ENCODE measurements at regions not wholly inside any gene's neighbourhood (a gene's known extent, or its start where the extent isn't known, plus 50 kb on each side); places are given as distances from the start of the nearest gene placed in this dataset.
"Not testable (repeated sequence)": the region's sequence is repeated elsewhere in the genome, so short reads cannot be mapped to it uniquely, and the experiment has no call there.

DNA sequence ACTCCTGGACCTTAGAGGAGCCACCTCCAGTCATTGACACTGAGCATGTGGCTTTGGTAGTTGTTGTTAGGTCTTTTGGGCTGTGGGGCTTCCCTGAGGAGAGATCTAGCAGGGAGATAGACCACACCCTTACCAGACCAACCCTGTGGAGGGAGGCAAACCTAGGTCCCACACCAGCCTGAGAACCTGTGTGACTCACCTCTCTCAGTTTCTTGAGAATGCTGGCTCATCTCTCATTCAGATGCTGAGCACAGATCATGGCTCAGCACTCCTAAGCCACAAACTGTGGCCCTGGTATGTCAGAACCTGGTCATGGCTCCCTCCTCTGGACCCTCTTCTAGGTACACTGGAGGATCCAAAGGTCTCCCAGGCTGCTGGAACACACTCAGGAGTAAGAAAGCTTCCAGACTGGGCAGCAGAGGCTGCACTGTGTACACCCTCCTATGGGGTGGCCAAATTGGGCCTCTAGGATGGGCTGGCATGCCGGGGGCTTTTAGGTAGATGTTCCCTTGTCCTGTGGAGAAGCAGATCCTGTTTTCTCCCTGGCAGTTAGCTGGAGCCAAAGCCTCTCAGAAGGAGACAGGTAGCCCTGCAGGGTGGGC, 1294.5 kb downstream of the KHDRBS2 start:
- DNase-seq = no peak

DNA sequence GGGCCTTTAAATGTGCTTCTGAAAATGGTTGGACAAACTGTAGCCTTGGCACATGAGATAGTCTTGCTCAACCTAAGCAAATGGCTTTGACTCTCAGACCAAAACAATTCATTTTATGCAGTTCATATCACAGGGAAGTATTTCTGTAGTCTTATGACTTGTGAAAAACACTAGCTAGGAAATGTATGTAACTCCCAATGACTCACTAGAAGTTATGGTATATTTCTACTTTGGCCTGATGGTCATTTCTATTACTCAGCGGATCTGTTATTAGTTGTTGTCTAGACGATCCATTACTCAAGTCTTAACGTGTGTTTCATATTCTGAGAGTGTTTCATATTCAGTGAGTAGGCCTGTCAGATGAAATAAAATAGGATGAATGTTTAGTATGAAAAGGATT, 1333.5 kb downstream of the KHDRBS2 start:
- DNase-seq = no peak

DNA sequence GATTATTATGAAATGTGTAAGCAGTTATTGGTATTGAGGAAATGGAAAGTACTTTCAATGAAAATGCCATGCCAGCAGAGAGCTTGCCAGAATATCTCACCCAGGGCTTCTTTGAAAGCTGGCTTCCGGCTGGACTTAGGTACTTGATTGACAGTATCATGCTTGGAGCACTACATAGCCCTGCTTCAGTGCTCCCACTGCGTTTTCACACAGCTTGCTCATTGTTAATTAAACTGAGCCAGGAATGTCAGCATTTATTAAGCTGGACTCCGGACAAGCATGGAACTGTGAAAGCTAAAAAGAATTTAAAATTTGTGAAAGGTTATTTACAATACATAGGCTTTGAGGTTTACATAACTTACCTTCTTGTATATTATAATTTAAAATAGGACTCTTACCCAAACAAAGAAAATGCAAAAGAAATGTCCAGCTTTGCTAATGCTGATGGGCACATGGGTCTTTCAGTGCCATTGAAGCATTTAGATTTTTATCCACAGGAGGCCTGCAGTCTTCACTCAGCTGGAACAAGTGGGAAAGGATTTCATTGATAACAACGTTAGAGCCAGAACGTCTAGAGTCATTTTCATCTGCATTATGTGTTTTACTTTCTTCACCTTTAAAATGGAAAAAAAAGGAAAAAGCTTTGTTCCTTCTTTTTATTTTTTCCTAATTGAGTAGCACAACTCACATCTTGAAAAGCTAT, 1335.7 kb downstream of the KHDRBS2 start:
- not testable (repeated sequence) for DNase-seq

DNA sequence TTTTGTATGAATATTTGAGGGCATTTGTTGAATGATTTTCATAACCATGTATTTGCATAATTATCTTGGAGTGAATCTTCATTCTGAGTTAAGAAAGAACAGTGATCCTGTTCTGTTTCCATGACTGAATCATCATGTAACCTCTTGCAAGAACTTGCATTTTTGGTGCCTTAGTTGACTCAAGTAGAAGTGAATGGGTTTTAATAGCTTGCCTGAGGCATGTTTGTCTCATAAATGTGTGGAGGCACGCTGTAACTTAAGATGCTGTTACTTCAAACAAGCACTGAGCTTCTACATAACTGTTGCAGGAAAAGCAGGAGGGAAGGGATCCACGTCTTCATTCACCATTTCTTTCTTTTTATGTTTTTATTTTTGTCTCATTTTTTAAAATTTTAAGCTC, 1338.6 kb downstream of the KHDRBS2 start:
- peak; percentile 29 for DNase-seq

DNA sequence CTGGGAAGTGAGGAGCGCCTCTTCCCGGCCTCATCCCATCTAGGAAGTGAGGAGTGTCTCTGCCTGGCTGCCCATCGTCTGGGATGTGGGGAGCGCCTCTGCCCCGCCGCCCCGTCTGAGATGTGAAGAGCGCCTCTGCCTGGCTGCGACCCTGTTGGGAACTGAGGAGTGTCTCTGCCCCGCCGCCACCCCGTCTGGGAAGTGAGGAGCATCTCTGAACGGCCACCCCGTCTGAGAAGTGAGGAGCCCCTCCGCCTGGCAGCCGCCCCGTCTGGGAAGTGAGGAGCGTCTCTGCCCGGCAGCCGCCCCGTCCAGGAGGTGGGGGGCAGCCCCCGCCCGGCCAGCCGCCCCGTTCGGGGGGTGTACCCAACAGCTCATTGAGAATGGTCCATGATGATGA, 1341.2 kb downstream of the KHDRBS2 start:
- not testable (repeated sequence) for DNase-seq

DNA sequence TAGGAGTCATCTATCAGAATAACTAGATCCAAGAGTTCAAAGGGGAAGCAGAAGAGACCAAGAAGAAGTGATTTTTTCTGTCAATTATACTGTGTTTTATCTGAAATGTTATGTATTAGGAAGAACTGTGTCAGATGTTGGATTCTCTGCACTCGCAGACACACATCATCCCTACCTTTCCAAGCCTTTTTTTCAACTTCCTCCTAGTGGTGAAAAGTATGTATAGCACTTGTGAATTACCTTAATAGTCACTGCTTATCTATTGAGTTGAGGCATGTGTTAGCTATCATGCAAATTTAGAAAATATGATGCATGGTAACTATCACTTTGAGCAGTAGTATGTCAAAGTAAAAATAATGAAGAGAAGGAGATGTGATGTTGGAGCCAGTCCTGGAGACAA, 1350.1 kb downstream of the KHDRBS2 start:
- DNase-seq = not testable (repeated sequence)

DNA sequence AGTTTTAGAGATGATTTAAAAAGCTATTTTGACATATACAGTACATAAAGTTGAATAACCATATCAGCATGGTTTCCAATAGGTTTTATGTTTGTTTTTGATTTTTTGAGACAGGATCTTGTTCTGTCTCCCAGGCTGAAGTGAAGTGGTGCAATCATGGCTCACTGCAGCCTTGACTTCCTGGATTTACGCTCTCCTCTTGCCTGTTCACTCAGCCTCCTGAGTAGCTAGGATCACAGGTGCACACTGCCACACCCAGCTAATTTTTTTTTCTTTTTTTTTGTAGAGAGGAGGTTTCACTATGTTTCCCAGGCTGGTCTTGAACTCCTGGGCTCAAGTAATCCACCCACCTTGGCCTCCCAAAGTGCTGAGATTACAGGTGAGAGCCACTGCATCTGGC, 1366.4 kb downstream of the KHDRBS2 start:
- not testable (repeated sequence) for DNase-seq

DNA sequence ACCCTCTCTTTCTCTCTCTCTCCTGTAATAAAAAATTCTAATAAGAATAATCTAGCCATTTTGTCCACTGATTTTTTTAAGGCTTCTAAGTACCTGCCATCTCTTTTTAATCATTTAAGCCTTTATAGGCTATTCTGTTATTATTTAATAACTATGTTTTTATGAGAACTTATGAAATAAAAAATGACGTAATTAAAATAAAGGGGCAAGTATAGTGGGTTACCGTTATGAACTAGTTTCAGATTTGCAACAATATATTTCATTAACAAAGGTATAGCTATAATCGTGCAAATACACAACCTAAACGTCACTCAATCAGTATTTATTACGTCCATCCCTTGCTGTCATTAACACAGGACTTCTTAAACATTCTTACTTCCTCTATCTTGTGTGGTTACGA, 1382.2 kb downstream of the KHDRBS2 start:
- not testable (repeated sequence) for DNase-seq

DNA sequence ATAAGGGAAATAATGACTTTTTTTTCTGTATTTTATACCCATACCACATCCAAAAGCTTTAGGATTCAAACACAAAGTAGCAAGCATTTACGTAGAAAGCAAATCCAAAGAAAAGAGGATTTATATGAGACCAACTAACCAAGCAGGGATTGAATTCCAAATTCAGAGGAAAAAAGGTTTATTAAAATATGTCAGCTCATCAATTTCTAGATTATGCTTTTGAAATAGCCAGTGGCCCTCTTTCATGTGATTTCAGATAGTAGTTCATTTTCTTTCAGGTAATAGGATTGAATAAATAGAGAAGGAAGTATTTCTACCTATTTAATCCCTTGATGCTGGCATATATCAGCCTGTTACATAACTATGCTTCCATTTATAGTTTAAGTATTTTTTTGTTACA, 1392.7 kb downstream of the KHDRBS2 start:
- DNase-seq = not testable (repeated sequence)

DNA sequence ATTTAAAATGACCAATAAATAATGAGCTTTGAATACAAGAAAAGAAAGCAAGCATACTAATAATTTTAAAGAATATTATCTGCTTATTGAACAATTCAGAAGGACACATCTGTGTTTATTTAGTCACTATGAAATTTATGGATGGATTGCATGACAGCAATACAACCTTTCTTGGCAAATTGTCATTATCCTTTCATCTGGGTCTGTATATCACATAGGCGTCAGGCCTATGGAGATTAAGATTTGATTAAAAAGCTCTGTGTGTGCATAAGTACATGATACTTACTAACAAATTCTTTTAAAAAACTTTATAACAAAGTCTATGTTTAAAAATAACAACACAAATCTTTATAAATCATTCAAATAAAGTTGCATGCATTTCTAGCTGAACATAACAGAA, 1394.4 kb downstream of the KHDRBS2 start:
- no peak for DNase-seq

DNA sequence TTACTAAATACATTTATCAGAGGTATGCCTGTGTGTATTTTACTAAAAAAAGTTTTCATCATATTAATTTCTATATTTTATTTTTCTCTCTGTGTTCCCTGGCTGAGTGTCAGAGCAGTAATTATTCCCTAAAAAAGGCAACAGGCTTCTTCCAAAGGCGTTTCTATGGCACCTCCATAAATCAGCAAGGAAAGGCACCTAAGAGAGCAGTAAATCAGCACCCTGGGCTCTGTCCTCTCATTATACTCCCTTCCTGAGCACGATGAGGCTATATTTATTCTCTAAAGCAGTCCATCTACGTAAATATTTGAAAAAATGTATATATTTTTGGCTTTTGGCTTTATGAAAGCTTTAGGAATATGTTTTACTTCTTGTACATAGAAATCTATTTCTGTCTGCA, 1408.6 kb downstream of the KHDRBS2 start:
- not testable (repeated sequence) for DNase-seq

DNA sequence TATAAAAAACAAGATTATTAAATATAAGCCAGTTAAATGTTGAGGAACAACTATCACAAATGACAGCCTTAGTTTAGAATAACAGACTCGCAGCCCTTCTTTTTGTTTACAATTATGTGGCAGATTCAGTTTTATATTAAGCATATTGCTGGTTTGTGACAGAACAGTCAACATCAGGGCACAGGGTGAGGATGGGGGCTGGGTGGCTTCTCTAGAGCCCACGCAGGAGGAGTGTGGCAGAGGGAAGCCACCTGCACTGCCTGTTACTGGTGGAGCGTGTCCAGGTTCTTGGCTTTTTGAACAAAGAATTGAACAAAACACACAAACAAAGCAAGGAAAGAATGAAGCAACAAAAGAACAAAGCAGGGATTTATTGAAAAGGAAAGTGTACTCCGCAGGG, 1415.2 kb downstream of the KHDRBS2 start:
- not testable (repeated sequence) for DNase-seq

DNA sequence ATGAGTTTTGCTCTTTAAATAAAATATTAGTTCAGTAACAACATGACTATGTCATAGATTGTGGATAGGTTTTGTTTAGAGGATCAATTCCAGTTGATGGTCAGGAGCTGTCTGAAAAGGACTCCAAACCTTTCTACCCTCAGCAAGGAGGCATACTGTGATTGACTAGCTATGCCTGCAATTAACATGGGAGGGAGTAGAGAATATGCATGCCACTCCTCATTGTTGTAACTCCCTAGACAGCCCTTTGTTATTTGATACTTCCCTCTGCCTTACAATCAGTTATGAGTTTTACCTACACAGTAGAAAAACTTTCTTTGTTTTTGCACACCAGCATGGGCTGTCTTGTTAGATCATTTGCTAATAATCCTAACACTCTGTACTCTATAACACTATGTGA, 1418.5 kb downstream of the KHDRBS2 start:
- no peak for DNase-seq

DNA sequence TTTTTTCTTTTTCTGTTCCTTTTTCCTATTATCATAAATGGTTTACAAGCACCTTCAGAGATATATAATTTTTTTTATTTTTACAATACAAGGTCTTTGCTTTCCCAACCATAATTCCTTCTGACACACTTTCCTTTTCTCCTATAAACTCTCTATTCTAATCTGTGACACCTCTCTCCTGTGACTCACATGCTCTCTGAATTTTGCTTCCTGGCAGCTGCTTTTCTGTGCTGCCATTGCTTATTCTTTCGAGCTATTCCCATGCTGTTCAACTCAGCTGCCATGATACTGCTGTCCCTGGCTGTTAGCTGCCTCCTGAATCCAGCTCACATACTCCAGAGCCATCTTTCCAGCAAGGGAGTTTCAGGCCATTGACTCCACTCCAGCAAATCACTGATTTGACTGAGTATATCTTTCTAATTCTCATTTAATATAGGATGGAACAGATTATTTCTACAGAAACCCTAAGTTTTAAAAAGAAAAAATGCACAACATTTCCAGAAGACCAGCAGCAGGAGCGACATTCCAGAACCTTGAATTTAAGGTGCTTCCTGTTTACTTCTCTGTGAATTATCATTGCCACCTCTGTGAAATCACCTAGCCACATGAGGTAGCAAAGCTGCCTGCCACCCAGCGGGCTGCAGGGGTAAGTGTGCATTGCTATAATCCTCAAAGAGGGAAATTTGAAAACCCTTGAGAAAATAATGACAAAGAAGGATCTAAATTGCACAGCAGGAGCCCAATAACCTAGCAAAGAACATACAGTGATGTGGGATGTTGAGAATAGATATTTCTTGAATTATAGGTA, 1442.6 kb downstream of the KHDRBS2 start:
- DNase-seq = not testable (repeated sequence)

DNA sequence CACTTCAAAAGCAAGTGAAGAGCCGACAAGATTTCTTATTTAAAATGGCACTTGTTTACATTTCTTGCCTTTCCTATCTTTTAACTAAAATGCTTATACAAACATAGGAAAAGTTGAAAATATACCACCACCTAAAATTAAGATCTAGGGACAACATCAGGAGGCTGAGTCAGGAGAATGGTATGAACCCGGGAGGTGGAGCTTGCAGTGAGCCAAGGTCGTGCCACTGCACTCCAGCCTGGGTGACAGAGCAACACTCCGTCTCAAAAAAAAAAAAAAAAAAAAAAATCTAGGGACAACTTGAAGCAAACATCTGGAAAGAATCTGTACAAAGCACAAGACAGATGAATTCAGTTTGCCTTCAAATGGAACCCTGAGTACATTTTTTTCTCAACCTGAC, 1455.3 kb downstream of the KHDRBS2 start:
- DNase-seq = not testable (repeated sequence)

DNA sequence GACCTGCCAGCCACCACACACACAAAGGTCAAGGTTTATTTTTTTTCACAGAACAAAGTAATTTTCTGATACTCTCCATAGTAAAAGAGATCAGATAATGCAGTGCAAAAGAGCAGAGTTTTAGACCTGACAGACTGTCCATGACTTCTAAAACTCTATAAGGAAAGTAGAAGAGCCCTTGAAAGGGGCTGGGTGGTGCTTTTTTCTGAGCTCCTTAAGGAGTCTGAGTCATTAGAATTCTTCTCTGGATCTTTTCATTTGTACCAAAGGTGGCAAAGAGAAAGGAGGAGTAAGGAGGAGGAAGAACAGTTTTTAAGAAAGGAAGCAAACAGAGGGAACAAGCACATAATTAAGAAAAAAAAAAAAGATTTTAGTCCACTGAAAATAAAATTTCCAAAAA, 1463.4 kb downstream of the KHDRBS2 start:
- DNase-seq = not testable (repeated sequence)

DNA sequence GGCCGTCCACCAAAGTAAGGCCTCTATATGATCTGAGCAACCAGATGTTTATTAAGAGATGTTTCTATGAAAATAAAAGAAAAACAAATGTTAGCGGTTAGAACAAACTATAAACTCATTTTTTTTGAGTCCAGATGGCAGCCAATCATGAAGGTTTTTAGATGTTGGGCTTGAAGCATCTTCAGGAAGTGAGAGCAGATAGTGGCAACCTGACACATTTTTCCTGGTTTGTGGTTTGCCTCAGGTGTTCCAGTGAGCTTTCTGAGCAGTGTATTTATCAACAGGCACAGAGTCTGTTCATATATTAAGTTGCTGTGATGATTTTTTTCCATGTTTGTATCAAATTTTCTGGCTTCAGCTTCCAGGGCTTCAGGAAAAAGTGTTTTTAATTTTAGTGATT, 1468.0 kb downstream of the KHDRBS2 start:
- DNase-seq = not testable (repeated sequence)

DNA sequence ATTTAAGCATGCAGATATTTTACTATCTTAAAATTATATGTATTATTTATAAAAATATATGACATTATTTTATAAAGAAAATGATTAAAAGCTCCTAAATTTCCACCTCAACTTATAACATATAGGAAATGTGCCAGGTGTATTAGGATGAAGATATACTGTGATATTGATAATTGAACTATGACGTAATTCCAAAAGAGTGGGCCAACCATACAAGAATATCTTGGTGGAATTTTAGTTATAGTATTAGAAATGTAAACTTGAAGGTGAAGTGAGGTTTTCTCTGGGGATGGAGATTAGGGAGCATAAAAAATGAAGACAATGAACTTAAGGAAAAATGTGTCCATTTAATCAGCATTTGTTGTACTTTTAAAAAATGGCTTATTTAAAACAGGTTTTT, 1471.2 kb downstream of the KHDRBS2 start:
- DNase-seq = not testable (repeated sequence)

DNA sequence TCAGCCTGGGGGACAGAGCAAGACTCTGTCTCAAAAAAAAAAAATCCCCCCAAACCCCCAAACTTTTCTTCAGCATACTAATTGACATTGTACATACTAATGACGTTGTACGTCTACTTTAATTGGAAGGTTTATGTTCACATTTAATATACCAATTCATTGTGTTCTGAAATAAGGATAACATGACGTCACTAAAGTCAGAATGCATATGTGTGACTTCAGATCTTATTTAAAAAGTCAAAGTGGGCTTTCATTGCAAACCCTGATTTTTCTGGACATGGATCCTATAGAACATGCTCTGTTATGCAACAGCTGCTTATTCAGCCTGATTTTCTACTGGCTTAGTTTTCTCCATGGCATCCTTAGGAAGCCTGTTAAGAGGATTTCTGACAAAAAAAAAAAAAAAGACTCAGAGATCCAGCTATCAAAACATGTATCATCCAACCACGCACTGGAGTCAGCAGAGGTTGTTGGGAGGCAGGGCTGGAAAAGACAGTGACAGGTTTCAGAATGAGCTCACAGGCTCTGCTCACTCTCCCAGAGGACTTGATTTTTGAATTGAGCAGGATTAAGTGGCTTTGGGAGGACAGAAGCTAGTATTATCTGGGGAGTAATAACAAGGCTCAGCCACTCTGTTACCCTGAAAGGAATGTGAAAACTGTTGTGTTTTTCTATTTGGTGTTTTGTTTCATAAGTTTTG, 1472.0 kb downstream of the KHDRBS2 start:
- DNase-seq = peak; percentile 74

DNA sequence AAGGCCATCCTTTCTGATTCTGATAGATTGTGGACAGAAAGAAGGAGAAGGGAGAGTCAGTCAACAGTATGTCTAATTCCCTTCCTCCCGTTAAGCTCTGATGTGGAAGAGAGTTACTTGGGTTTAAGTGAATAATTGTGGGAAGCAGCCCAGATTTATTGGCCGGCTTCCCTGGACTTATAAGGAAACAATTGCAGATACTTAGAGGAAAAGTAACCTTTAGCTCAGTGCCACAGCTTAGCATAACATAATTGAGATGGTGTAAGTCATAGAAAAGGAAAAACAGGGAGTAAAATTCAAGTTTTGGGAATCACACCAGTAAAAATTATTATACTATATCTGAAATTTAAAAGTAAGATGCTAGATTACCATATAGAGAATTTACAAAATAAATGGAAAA, 1475.8 kb downstream of the KHDRBS2 start:
- peak; percentile 38 for DNase-seq

DNA sequence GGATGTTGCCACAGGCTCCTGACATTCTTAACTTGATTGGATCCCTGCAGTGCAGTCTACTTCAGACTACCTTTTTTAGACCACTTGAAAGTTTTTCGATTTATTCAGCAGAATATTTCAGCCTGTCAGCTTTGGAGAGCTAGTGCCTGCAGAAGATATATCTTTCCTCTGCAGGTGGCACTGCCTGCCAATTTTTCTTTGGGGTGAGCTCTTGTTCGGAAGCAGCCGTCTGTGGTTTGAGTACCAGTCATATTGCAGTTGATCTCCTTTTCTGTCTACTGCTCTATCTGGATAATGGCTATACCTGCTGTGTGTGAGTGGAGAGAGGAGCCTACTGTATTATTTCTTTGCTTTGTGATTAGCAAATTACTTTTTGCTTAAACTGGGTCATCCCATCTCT, 1486.9 kb downstream of the KHDRBS2 start:
- peak; percentile 8 for DNase-seq

DNA sequence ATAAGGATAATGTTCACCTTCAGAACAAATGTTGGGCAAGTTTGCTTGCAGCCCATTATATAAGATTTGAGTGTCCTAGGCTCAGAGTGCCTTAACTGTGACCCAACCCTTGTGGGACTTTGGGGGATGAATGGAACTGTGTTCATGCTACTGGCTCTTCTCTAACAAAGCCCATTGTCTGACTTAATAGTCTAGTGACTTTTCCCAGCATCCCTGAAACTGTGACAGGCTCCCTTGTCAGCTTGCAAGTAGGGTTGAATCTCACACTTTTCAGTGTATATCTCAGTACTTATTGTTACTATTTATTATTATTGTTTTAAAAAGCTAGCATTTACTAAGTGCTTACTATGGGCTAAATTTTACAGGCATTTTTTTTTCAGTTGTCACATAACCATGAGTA, 1488.2 kb downstream of the KHDRBS2 start:
- DNase-seq = not testable (repeated sequence)

DNA sequence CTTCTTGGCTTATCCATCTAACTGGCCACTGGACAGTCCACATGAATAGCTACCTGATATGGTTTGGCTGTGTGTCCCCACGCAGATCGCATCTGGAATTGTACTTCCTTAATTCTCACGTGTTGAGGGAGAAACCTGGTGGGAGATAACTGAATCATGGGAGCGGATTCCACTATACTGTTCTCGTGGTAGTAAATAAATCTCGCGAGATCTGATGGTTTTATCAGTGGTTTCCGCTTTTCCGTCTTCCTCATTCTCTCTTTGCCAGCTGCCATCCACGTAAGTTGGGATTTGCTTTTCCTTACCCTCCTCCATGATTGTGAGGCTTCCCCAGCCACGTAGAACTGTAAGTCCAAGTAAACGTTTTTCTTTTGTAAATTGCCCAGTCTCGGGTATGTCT, 1496.4 kb downstream of the KHDRBS2 start:
- not testable (repeated sequence) for DNase-seq

All from tongue (tissue), 1 donor.